ENCODE measurements at regions not wholly inside any gene's neighbourhood (a gene's known extent, or its start where the extent isn't known, plus 50 kb on each side); places are given as distances from the start of the nearest gene placed in this dataset.
"Not testable (repeated sequence)": the region's sequence is repeated elsewhere in the genome, so short reads cannot be mapped to it uniquely, and the experiment has no call there.

- DNase-seq: no peak
Observed at GRCh38 chr2:173468266-173468793, 113.7 kb downstream of the CDCA7 start.

GRCh38 chr2:173472112-173472511, 117.4 kb downstream of the CDCA7 start:
- DNase-seq: no peak

GRCh38 chr2:173483137-173483536, 128.5 kb downstream of the CDCA7 start:
- no peak for DNase-seq

- no peak for DNase-seq
Observed at GRCh38 chr2:173488861-173489260, 134.2 kb downstream of the CDCA7 start.

- DNase-seq: no peak
Observed at GRCh38 chr2:173491418-173491817, 136.7 kb downstream of the CDCA7 start.

- no peak for DNase-seq
Observed at GRCh38 chr2:173493874-173494273, 139.2 kb downstream of the CDCA7 start.

- no peak for DNase-seq
Observed at GRCh38 chr2:173496746-173497145, 142.1 kb downstream of the CDCA7 start.

GRCh38 chr2:173500953-173501352, 146.3 kb downstream of the CDCA7 start:
- no peak for DNase-seq

- DNase-seq: no peak
Observed at GRCh38 chr2:173502296-173502695, 147.6 kb downstream of the CDCA7 start.

- DNase-seq: no peak
Observed at GRCh38 chr2:173511357-173511756, 156.7 kb downstream of the CDCA7 start.

- no peak for DNase-seq
Observed at GRCh38 chr2:173511942-173512341, 157.3 kb downstream of the CDCA7 start.

- no peak for DNase-seq
Observed at GRCh38 chr2:173513107-173513727, 158.5 kb downstream of the CDCA7 start.

- DNase-seq: no peak
Observed at GRCh38 chr2:173520918-173521317, 166.2 kb downstream of the CDCA7 start.

GRCh38 chr2:173521450-173522192, 166.9 kb downstream of the CDCA7 start:
- DNase-seq: no peak

- no peak for DNase-seq
Observed at GRCh38 chr2:173523497-173523896, 168.8 kb downstream of the CDCA7 start.

GRCh38 chr2:173524256-173524955, 169.7 kb downstream of the CDCA7 start:
- DNase-seq: no peak

- DNase-seq: not testable (repeated sequence)
Observed at GRCh38 chr2:173532732-173533531, 178.3 kb downstream of the CDCA7 start.

- no peak for DNase-seq
Observed at GRCh38 chr2:173537694-173538093, 183.0 kb downstream of the CDCA7 start.

- DNase-seq: no peak
Observed at GRCh38 chr2:173539615-173540014, 184.9 kb downstream of the CDCA7 start.

- DNase-seq: no peak
Observed at GRCh38 chr2:173544641-173545363, 190.1 kb downstream of the CDCA7 start.

GRCh38 chr2:173545364-173545763, 190.7 kb downstream of the CDCA7 start:
- no peak for DNase-seq

GRCh38 chr2:173547499-173547898, 192.8 kb downstream of the CDCA7 start:
- no peak for DNase-seq
